ENCODE measurements at regions not wholly inside any gene's neighbourhood (a gene's known extent, or its start where the extent isn't known, plus 50 kb on each side); places are given as distances from the start of the nearest gene placed in this dataset.
"Not testable (repeated sequence)": the region's sequence is repeated elsewhere in the genome, so short reads cannot be mapped to it uniquely, and the experiment has no call there.

DNA sequence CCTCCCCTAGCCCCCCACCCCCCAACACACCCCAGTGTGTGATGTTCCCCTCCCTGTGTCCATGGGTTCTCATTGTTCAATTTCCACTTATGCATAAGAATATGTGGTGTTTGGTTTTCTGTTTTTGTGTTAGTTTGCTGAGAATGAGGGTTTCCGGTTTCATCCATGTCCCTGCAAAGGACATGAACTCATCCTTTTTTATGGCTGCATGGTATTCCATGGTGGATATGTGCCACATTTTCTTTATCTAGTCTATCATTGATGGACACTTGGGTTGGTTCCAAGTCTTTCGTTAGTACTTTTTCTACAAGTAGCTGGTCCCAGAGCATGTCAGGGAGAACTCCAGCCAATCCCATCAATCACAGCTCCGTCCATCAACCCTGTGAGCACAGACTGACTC, 350.3 kb downstream of the SETD4 start:
- not testable (repeated sequence) for TF ChIP-seq POLR2A (IDR thresholded peaks at IDR 0.05; ENCODE audit: low read length); GATA1 (IDR thresholded peaks at IDR 0.05; ENCODE audit: low read depth, low read length)

Measured in erythroblast (primary cell).